ENCODE measurements at regions not wholly inside any gene's neighbourhood (a gene's known extent, or its start where the extent isn't known, plus 50 kb on each side); places are given as distances from the start of the nearest gene placed in this dataset.
"Not testable (repeated sequence)": the region's sequence is repeated elsewhere in the genome, so short reads cannot be mapped to it uniquely, and the experiment has no call there.

DNA sequence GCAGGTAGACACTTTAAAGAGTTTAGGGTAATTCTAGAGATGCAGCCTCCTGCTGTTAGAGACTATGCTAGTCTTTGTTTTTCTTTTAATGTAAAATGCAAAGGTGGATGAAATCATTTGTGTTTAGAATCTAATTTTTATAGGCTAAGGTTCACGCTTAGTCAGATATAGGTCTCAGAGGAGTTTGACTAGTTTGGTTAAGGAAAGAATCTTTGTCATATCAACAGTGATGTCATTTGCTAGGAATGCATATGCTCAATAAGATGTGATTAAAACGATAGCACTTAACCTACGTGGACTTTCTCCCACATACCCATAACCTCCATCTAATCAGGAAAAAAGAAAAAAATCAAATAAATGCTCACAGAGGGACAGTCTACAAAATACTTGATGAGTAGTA is 859.3 kb upstream of the ATXN7L3B start:
- no peak overlapping the region for H3K4me3 ChIP-seq (ENCODE audit: low read depth, low read length)
- TF ChIP-seq, protein P1, sequence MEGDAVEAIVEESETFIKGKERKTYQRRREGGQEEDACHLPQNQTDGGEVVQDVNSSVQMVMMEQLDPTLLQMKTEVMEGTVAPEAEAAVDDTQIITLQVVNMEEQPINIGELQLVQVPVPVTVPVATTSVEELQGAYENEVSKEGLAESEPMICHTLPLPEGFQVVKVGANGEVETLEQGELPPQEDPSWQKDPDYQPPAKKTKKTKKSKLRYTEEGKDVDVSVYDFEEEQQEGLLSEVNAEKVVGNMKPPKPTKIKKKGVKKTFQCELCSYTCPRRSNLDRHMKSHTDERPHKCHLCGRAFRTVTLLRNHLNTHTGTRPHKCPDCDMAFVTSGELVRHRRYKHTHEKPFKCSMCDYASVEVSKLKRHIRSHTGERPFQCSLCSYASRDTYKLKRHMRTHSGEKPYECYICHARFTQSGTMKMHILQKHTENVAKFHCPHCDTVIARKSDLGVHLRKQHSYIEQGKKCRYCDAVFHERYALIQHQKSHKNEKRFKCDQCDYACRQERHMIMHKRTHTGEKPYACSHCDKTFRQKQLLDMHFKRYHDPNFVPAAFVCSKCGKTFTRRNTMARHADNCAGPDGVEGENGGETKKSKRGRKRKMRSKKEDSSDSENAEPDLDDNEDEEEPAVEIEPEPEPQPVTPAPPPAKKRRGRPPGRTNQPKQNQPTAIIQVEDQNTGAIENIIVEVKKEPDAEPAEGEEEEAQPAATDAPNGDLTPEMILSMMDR (IDR thresholded peaks at IDR 0.05; ENCODE audit: low read depth, low read length, missing control alignments) = no peak
- in situ Hi-C loops (cut with HindIII; ENCODE audit: low sequenced_read_pairs) = no loop called here
- no peak for DNase-seq (ENCODE audit: low read depth)

DNA sequence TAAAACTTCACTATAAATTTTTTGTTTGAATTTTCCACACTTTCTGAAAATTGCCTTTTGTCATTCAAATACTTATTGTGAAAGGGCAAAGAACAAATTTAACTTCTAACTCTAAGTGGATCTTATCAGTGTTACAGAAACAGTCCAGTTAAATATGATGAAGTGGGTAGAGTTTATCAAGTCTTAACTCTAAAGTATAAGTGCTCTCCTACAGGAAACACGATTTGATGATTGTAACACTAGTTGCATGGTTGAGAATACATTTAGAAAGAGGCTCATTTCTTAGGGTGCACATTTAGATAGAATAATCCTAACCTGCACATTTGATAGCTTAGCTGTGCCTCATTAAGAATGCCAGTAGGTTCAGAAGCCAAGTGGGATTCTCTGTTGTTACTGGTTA is 838.3 kb upstream of the ATXN7L3B start:
- no peak overlapping the region for H3K4me3 ChIP-seq (ENCODE audit: low read depth, low read length)
- DNase-seq (ENCODE audit: low read depth) = no peak
- in situ Hi-C loops (cut with HindIII; ENCODE audit: low sequenced_read_pairs) = no loop called here
- TF ChIP-seq, protein P1 (IDR thresholded peaks at IDR 0.05; ENCODE audit: low read depth, low read length, missing control alignments) = no peak

DNA sequence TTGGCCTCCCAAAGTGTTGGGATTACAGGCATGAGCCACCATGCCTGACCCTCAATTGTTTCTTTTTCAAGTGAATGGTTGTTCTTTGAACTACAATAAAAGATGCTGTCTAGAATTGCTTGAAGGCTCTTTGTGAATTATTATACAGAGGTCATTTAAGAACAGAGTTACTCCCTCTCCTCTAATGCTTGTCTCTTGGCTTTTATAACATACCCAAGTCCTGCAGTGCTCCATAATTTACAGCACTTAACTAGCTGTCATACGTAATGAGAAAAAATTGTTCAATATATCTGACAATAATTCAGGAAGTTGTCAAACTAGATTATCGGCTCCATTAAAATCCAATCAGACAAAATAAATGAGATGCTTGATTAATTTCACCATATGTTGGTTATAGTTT is 823.0 kb upstream of the ATXN7L3B start:
- in situ Hi-C loops (cut with HindIII; ENCODE audit: low sequenced_read_pairs) = no loop called here

DNA sequence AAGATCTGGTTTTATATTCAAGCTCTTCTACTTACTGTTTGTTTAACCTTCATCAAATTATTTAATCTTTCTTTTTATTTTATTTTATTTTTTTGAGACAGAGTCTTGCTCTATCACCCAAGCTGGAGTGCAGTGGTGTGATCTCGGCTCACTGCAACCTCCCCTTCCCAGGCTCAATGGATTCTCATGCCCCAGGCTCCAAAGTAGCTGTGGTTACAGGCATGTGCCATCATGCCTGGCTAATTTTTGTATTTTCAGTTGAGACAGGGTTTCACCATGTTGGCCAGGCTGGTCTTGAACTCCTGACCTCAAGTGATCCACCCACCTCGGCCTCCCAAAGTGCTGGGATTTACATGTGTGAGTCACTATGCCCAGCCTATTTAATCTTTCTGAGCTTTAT is 821.5 kb upstream of the ATXN7L3B start:
- in situ Hi-C loops (cut with HindIII; ENCODE audit: low sequenced_read_pairs); DNase-seq (ENCODE audit: low read depth): not testable (repeated sequence)

More for the DNA sequence above, 823.0 kb upstream of the ATXN7L3B start:
- H3K4me3 ChIP-seq (ENCODE audit: low read depth, low read length) = no peak overlapping the region
- TF ChIP-seq, protein P1 (IDR thresholded peaks at IDR 0.05; ENCODE audit: low read depth, low read length, missing control alignments) = no peak
- DNase-seq (ENCODE audit: low read depth) = no peak

DNA sequence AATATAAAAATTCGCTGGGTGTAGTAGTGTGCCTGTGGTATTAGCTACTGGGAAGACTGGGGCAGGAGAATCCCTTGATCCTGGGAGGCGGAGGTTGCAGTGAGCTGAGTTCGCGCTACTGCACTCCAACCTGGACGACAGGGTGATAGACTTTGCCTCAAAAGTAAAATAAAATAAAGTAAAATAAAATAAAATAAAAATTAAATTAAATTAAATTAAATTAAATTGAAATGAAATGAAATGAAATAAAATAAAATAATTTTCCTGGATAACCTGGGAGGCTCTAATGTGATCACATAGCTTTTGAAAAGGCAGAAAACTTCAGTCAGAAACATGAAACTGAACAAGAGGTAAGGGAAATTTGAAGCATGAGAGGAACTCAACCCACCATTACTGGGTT is 818.4 kb upstream of the ATXN7L3B start:
- TF ChIP-seq, protein P1 (IDR thresholded peaks at IDR 0.05; ENCODE audit: low read depth, low read length, missing control alignments) = no peak
- in situ Hi-C loops (cut with HindIII; ENCODE audit: low sequenced_read_pairs) = no loop called here
- DNase-seq (ENCODE audit: low read depth) = no peak
- H3K4me3 ChIP-seq (ENCODE audit: low read depth, low read length) = no peak overlapping the region

More for the DNA sequence above, 821.5 kb upstream of the ATXN7L3B start:
- H3K4me3 ChIP-seq (ENCODE audit: low read depth, low read length) = not testable (repeated sequence)

DNA sequence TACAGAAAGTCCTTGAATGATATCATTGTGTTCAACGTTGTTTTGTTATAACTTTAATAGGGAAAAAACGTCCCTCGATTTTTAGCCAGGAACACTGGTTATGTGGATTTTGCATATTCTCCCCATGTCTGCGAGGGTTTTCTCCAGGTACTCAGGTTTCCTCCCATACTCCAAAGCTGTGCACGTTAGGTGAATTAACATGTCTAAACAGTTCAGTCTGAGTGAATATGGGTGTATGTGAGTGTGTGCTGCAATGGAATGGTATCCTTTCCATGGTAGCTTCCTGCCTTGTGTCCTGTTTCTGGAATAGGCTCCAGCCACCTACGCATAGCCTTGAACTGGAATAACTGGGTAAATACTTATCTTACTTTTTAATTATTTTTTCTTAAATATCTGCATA is 810.8 kb upstream of the ATXN7L3B start:
- in situ Hi-C loops (cut with HindIII; ENCODE audit: low sequenced_read_pairs) = no loop called here
- no peak for DNase-seq (ENCODE audit: low read depth)
- H3K4me3 ChIP-seq (ENCODE audit: low read depth, low read length) = no peak overlapping the region
- TF ChIP-seq, protein P1 (IDR thresholded peaks at IDR 0.05; ENCODE audit: low read depth, low read length, missing control alignments) = no peak

DNA sequence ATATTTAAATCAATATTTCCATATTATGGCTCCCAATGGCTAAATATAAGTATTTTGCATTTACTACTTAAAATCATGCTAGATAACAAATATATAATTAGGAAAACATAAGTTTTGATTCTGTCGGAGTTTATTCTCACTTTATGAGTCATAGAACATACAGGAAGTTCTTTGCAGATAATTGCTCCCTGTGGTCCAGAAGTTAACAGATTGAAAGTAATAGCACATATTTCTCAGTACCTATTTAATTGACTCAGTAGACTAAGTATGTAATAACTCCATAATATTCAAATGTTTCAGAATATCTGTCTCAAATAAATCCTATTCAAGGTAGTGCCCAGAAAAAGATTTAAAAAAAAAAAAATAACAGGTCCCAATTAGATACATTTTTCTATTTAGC is 806.0 kb upstream of the ATXN7L3B start:
- no peak for DNase-seq (ENCODE audit: low read depth)
- H3K4me3 ChIP-seq (ENCODE audit: low read depth, low read length) = no peak overlapping the region
- in situ Hi-C loops (cut with HindIII; ENCODE audit: low sequenced_read_pairs) = no loop called here
- TF ChIP-seq, protein P1 (IDR thresholded peaks at IDR 0.05; ENCODE audit: low read depth, low read length, missing control alignments) = no peak
